Esophagus muscularis mucosa (tissue), 3 donors: ENCODE measurements at regions not wholly inside any gene's neighbourhood (a gene's known extent, or its start where the extent isn't known, plus 50 kb on each side); places are given as distances from the start of the nearest gene placed in this dataset.

Experiments
- EP300 ChIP-seq: sonication (generic); formaldehyde crosslinking; IDR thresholded peaks from one replicate; pipeline ENCODE4 v1.6.1; 2017; ENCODE audit warnings: antibody characterized with exemption
- TF ChIP-seq, protein P1 (sequence below), 3 experiments: fragments of 200-600 bp in 2 of 3; fragments of 450-650 bp in 1 of 3; sonication (generic) in 2 of 3; IDR thresholded peaks; one replicate each; pipeline ENCODE4 v1.5.1; 2017 to 2019; ENCODE audit warnings: antibody characterized with exemption in 3 of 3, mild to moderate bottlenecking in 2 of 3, moderate library complexity in 1 of 3

DNA sequence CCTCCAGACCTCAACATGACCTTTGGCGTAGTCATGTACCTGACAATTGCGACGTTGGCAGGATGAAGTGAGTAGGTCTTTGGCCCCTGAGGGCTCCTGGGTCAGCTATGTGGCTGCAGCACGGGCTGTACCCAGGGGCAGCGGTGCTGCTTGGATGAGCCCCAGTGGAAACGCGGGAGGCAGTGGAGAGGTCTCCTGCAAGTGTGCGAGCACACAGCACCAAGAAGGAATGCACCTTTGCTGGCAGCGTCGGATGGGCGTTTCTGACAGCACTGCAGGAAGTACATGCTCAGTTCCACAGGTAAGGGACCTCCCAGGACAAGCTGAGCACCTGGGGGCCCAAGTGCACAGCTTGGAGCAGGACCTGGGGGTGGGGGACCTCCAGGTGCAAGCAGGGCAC is 67.4 kb upstream of the UNC13C start:
- TF ChIP-seq, protein P1, sequence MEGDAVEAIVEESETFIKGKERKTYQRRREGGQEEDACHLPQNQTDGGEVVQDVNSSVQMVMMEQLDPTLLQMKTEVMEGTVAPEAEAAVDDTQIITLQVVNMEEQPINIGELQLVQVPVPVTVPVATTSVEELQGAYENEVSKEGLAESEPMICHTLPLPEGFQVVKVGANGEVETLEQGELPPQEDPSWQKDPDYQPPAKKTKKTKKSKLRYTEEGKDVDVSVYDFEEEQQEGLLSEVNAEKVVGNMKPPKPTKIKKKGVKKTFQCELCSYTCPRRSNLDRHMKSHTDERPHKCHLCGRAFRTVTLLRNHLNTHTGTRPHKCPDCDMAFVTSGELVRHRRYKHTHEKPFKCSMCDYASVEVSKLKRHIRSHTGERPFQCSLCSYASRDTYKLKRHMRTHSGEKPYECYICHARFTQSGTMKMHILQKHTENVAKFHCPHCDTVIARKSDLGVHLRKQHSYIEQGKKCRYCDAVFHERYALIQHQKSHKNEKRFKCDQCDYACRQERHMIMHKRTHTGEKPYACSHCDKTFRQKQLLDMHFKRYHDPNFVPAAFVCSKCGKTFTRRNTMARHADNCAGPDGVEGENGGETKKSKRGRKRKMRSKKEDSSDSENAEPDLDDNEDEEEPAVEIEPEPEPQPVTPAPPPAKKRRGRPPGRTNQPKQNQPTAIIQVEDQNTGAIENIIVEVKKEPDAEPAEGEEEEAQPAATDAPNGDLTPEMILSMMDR (IDR thresholded peaks at IDR 0.05): no peak
- no peak for TF ChIP-seq EP300
